ENCODE measurements at regions not wholly inside any gene's neighbourhood (a gene's known extent, or its start where the extent isn't known, plus 50 kb on each side); places are given as distances from the start of the nearest gene placed in this dataset.

GRCh38 chr13:57843521-57843920 is 212.0 kb downstream of the PCDH17 start:
- TF ChIP-seq CTCF (IDR thresholded peaks at IDR 0.05): no peak
- no peak for TF ChIP-seq POLR2A (IDR thresholded peaks at IDR 0.05; ENCODE audit: low read depth)
- TF ChIP-seq POLR2AphosphoS5 (IDR thresholded peaks at IDR 0.05): no peak
